ENCODE measurements at regions not wholly inside any gene's neighbourhood (a gene's known extent, or its start where the extent isn't known, plus 50 kb on each side); places are given as distances from the start of the nearest gene placed in this dataset.

GRCh38 chr2:234198976-234199375 lies 148.5 kb downstream of the SPP2 start:
- intact Hi-C loops (cut with DNase I), result no loop called here
- no peak for DNase-seq
- Histone ChIP-seq H3K27ac (no peak overlapping the region), H3K4me1 (replicated peaks in 1 of 2) (peaks cover 0 to 13% of the 10 kb centered on the region in 2 donors), H3K27me3 (no peaks in the 10 kb centered on the region), H3K36me3 (replicated peaks in 1 of 2) (no peaks in the 10 kb centered on the region), H3K9me3 (replicated peaks in 1 of 3) (no peaks in the 10 kb centered on the region), H3K4me3 (no peak overlapping the region)
- TF ChIP-seq CTCF (IDR thresholded peaks at IDR 0.05) (no peak), POLR2A (IDR thresholded peaks at IDR 0.05) (no peak)
- 65 to 85% (median 80%) methylated on average over 4 of the region's 4 CpGs for WGBS, 4 donors

- H3K4me1 ChIP-seq (replicated peaks in 1 of 2), result no peaks in the 10 kb centered on the region
- 67 to 79% (median 74%) methylated on average over 2 of the region's 2 CpGs for WGBS, 4 donors
- no peak for DNase-seq
- H3K4me3 ChIP-seq, result no peak overlapping the region
- TF ChIP-seq POLR2A (IDR thresholded peaks at IDR 0.05), result no peak
- TF ChIP-seq CTCF (IDR thresholded peaks at IDR 0.05), result no peak
- H3K27me3 ChIP-seq, result no peaks in the 10 kb centered on the region
- intact Hi-C loops (cut with DNase I), result no loop called here
- no peak overlapping the region for H3K27ac ChIP-seq
- no peaks in the 10 kb centered on the region for H3K36me3 ChIP-seq (replicated peaks in 1 of 2)
- H3K9me3 ChIP-seq (replicated peaks in 1 of 3), result no peaks in the 10 kb centered on the region
These were observed 145.0 kb downstream of the SPP2 start for GRCh38 chr2:234195516-234195915.

GRCh38 chr2:234193977-234194563 lies 143.6 kb downstream of the SPP2 start:
- Histone ChIP-seq H3K27ac (no peak overlapping the region), H3K4me1 (replicated peaks in 1 of 2) (no peaks in the 10 kb centered on the region), H3K4me3 (no peak overlapping the region), H3K9me3 (replicated peaks in 1 of 3) (no peaks in the 10 kb centered on the region), H3K36me3 (replicated peaks in 1 of 2) (no peaks in the 10 kb centered on the region), H3K27me3 (no peaks in the 10 kb centered on the region)
- no peak for TF ChIP-seq POLR2A (IDR thresholded peaks at IDR 0.05)
- TF ChIP-seq CTCF (IDR thresholded peaks at IDR 0.05), result no peak
- no peak for DNase-seq
- WGBS, 4 donors, result 59 to 65% (median 63%) methylated on average over 7 of the region's 7 CpGs
- intact Hi-C loops (cut with DNase I), result no loop called here

GRCh38 chr2:234191819-234192407 lies 141.4 kb downstream of the SPP2 start:
- TF ChIP-seq CTCF (IDR thresholded peaks at IDR 0.05), result peak in 1 of 6 experiments; percentile 9
- TF ChIP-seq POLR2A (IDR thresholded peaks at IDR 0.05), result no peak

More at GRCh38 chr2:234191819-234192407, 141.4 kb downstream of the SPP2 start:
- 41 to 51% (median 46%) methylated on average over 4 of the region's 4 CpGs for WGBS, 4 donors
- intact Hi-C loops (cut with DNase I), result no loop called here
- Histone ChIP-seq H3K4me1 (replicated peaks in 1 of 2) (no peaks in the 10 kb centered on the region), H3K27ac (no peak overlapping the region), H3K9me3 (replicated peaks in 1 of 3) (no peaks in the 10 kb centered on the region), H3K27me3 (no peaks in the 10 kb centered on the region), H3K4me3 (no peak overlapping the region), H3K36me3 (replicated peaks in 1 of 2) (no peaks in the 10 kb centered on the region)
- DNase-seq, result peak in 3 of 7 donors; percentile 17 to 21 (median 18)
